AG04449 (cell line): ENCODE measurements at regions not wholly inside any gene's neighbourhood (a gene's known extent, or its start where the extent isn't known, plus 50 kb on each side); places are given as distances from the start of the nearest gene placed in this dataset.

Experiments
- CTCF ChIA-PET: fragments of 350-600 bp; formaldehyde crosslinking; extraction: SDS; loops from one replicate; lab custom pipeline; 2021; ENCODE audit warnings: antibody characterized with exemption; lab: Yijun Ruan, JAX
- POLR2A ChIA-PET: fragments of 400-600, 350-600 bp; formaldehyde crosslinking; extraction: SDS; loops from one replicate; lab custom pipeline; 2020; ENCODE audit warnings: antibody characterized with exemption, inconsistent platforms; lab: Yijun Ruan, JAX
- DNase-seq: peaks from one replicate; pipeline ENCODE4 v3.0.0-alpha.2; 2010; ENCODE audit warnings: low read depth, low spot score
- H3K4me3 ChIP-seq: 2 replicates; pipeline ENCODE4 v1.5.1; 2011; ENCODE audit warnings: low read depth, mild to moderate bottlenecking, control low read depth, low read length
- CTCF ChIP-seq: IDR thresholded peaks from one replicate; pipeline ENCODE4 v1.5.1; 2011; ENCODE audit warnings: mild to moderate bottlenecking, moderate library complexity, low read length, control low read depth, inconsistent platforms; ENCODE audit not compliant: insufficient read depth; ENCODE audit errors: missing control alignments

GRCh38 chr5:174789596-174789995 is 65.2 kb downstream of the MSX2 start:
- DNase-seq = no peak
- TF ChIP-seq CTCF = no peak
- ChIA-PET CTCF (interaction anchor here (1.0 kb wide), 1 partner anchor 370 kb away, joined by 4 read pairs; no protein-coding TSS in a partner anchor), POLR2A (no interaction called here)
- no peak overlapping the region for H3K4me3 ChIP-seq

- no peak for TF ChIP-seq CTCF
- CTCF ChIA-PET = no interaction called here
- no peak overlapping the region for H3K4me3 ChIP-seq
- no peak for DNase-seq
- POLR2A ChIA-PET = no interaction called here
Measured at GRCh38 chr5:174785120-174785680, 60.8 kb downstream of the MSX2 start.
